Erythroblast (primary cell): ENCODE measurements at regions not wholly inside any gene's neighbourhood (a gene's known extent, or its start where the extent isn't known, plus 50 kb on each side); places are given as distances from the start of the nearest gene placed in this dataset.

Experiments
- GATA1 ChIP-seq: IDR thresholded peaks from 2 replicates; pipeline ENCODE4 v1.6.1; 2011; ENCODE audit warnings: low read depth, mild to moderate bottlenecking, control low read depth, low read length, moderate library complexity
- POLR2A ChIP-seq: IDR thresholded peaks from 2 replicates; pipeline ENCODE4 v1.6.1; 2011; ENCODE audit warnings: mild to moderate bottlenecking, low read length

DNA sequence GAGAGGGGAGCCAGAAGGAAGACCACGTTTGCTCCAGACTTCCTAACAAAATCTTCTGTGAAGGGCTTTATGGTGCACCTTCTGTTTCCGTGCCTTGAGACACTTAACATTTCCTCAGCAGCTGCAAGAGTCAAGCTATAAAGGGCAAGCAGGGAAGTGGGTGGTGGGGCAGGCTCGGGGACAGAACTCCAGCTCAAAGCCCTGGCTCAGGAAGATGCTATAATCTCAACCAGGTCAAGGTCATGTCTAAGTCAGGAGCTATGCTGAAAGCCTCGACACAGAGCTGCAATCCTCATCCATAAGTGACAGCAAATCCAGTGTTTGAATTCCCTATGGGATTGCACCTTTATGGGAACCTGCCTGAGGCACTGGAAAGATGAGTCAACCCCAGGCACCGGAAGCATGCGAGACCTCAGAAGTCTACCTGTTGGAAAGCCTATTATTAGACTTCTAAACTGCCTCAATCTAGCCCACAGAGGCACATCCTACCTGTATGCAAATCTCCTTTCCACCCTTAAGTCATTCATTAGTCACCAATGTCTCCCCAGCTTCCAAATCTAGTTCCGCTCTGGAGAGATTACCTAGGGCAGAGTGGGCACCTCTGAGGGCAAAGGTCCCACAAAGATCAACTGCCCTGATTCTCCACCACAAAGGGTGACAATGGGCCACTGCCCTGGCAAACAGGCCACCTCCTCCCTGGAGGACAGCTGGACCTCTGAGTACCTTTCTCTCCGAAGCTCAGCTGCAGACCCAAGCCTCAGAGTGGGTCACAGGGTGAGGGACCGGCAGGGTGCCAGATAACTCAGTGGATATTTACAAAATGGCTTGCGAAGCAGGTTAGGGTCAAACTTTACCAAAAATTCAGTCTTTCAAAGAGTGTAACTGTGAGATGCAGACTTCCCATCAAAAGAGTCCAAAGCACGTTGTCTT lies 287.0 kb downstream of the CDC5L start:
- no peak for TF ChIP-seq POLR2A
- no peak for TF ChIP-seq GATA1
